ENCODE measurements at regions not wholly inside any gene's neighbourhood (a gene's known extent, or its start where the extent isn't known, plus 50 kb on each side); places are given as distances from the start of the nearest gene placed in this dataset.
A peak's percentile ranks its signal among the peaks of the same experiment; 100 is the strongest.

GRCh38 chr5:87780831-87781760, 368.4 kb upstream of the CCNH start (continued):
- peak; percentile 83; the same call in 1 of the 2 replicates for TF ChIP-seq REST (IDR thresholded peaks at IDR 0.05; ENCODE audit: borderline replicate concordance)
- TF ChIP-seq REST (CRISPR knock-in tag; IDR thresholded peaks at IDR 0.05; ENCODE audit: low read depth) = no peak
- TF ChIP-seq STAG1 (CRISPR knock-in tag; IDR thresholded peaks at IDR 0.05; ENCODE audit: borderline replicate concordance) = peak; percentile 95
- TF ChIP-seq RAD21 (CRISPR knock-in tag; conservative IDR thresholded peaks at IDR 0.05 in 1 of 2, IDR thresholded peaks at IDR 0.05 in 1 of 2) = peak; percentile 88 to 93
- no peak for TF ChIP-seq CREM (IDR thresholded peaks at IDR 0.05; ENCODE audit: low read depth)
- no peak for TF ChIP-seq ZNF121 (CRISPR knock-in tag; conservative IDR thresholded peaks at IDR 0.05)
- TF ChIP-seq, protein P1, sequence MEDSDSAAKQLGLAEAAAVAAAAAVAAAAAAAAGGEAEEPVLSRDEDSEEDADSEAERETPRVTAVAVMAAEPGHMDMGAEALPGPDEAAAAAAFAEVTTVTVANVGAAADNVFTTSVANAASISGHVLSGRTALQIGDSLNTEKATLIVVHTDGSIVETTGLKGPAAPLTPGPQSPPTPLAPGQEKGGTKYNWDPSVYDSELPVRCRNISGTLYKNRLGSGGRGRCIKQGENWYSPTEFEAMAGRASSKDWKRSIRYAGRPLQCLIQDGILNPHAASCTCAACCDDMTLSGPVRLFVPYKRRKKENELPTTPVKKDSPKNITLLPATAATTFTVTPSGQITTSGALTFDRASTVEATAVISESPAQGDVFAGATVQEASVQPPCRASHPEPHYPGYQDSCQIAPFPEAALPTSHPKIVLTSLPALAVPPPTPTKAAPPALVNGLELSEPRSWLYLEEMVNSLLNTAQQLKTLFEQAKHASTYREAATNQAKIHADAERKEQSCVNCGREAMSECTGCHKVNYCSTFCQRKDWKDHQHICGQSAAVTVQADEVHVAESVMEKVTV (CRISPR knock-in tag; IDR thresholded peaks at IDR 0.05) = peak; percentile 71; the same call in 1 of the 2 replicates
- no peak for TF ChIP-seq SP2 (IDR thresholded peaks at IDR 0.05; ENCODE audit: extremely low read depth, low read depth, low read length, poor library complexity, severe bottlenecking)
- TF ChIP-seq, protein P2, sequence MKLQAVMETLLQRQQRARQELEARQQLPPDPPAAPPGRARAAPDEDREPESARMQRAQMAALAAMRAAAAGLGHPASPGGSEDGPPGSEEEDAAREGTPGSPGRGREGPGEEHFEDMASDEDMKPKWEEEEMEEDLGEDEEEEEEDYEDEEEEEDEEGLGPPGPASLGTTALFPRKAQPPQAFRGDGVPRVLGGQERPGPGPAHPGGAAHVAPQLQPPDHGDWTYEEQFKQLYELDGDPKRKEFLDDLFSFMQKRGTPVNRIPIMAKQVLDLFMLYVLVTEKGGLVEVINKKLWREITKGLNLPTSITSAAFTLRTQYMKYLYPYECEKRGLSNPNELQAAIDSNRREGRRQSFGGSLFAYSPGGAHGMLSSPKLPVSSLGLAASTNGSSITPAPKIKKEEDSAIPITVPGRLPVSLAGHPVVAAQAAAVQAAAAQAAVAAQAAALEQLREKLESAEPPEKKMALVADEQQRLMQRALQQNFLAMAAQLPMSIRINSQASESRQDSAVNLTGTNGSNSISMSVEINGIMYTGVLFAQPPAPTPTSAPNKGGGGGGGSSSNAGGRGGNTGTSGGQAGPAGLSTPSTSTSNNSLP (IDR thresholded peaks at IDR 0.05; ENCODE audit: borderline replicate concordance, low read depth, low read length) = no peak
- 0 out of 2 replicates have a peak, but pooled peaks have one; percentile 43 for TF ChIP-seq GABPA (tag; conservative IDR thresholded peaks at IDR 0.05; ENCODE audit: low read depth)
- TF ChIP-seq ZBTB26 (CRISPR knock-in tag; IDR thresholded peaks at IDR 0.05) = no peak
- TF ChIP-seq ZNF57 (CRISPR knock-in tag; IDR thresholded peaks at IDR 0.05) = no peak

Data from K562 (cell line).